BE2C (cell line): ENCODE measurements at regions not wholly inside any gene's neighbourhood (a gene's known extent, or its start where the extent isn't known, plus 50 kb on each side); places are given as distances from the start of the nearest gene placed in this dataset.

Experiments used
- DNase-seq: peaks from one replicate; pipeline ENCODE4 v3.0.0-alpha.2; 2020
- H3K27me3 ChIP-seq: fragments of 250-450 bp; sonication (Bioruptor Pico); 2 replicates; pipeline ENCODE4 v1.5.1; 2020; ENCODE audit warnings: mild to moderate bottlenecking
- H3K36me3 ChIP-seq: fragments of 250-450 bp; sonication (Bioruptor Pico); 2 replicates; pipeline ENCODE4 v1.5.1; 2020; ENCODE audit warnings: mild to moderate bottlenecking
- H3K4me1 ChIP-seq: fragments of 250-450 bp; sonication (Bioruptor Pico); 2 replicates; pipeline ENCODE4 v1.5.1; 2020
- H3K4me3 ChIP-seq: 2 replicates; pipeline ENCODE4 v1.5.1; 2011; ENCODE audit warnings: low read depth, low read length
- H3K9me3 ChIP-seq: fragments of 250-450 bp; sonication (Bioruptor Pico); 2 replicates; pipeline ENCODE4 v1.5.1; 2020
- TF ChIP-seq, protein P1 (sequence below): IDR thresholded peaks from 2 replicates; pipeline ENCODE4 v1.5.1; 2012; ENCODE audit warnings: mild to moderate bottlenecking, low read depth, low read length

DNA sequence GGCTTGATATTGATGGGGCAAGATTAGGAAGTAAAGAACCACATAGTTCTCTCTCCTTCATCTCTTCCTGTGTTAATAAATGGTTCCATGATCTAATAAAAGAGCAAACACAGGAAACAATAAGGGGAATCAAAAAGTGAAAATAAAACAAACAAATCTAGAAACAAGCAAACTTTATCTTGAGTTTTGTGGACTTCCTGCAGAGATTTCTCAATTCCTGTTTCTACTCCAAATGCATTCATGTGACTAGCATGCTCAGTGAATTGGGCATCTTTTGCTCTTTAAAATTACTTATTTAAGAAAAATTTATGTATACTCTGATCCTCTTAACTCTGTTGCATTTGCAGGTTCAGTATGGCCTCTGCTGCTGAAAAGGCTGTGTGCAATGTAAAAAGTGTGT, 682.0 kb downstream of the KCTD8 start:
- DNase-seq = no peak
- Histone ChIP-seq H3K27me3 (no peaks in the 10 kb centered on the region), H3K4me1 (no peaks in the 10 kb centered on the region), H3K4me3 (no peak overlapping the region), H3K36me3 (no peaks in the 10 kb centered on the region), H3K9me3 (no peaks in the 10 kb centered on the region)
- TF ChIP-seq, protein P1, sequence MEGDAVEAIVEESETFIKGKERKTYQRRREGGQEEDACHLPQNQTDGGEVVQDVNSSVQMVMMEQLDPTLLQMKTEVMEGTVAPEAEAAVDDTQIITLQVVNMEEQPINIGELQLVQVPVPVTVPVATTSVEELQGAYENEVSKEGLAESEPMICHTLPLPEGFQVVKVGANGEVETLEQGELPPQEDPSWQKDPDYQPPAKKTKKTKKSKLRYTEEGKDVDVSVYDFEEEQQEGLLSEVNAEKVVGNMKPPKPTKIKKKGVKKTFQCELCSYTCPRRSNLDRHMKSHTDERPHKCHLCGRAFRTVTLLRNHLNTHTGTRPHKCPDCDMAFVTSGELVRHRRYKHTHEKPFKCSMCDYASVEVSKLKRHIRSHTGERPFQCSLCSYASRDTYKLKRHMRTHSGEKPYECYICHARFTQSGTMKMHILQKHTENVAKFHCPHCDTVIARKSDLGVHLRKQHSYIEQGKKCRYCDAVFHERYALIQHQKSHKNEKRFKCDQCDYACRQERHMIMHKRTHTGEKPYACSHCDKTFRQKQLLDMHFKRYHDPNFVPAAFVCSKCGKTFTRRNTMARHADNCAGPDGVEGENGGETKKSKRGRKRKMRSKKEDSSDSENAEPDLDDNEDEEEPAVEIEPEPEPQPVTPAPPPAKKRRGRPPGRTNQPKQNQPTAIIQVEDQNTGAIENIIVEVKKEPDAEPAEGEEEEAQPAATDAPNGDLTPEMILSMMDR = no peak

DNA sequence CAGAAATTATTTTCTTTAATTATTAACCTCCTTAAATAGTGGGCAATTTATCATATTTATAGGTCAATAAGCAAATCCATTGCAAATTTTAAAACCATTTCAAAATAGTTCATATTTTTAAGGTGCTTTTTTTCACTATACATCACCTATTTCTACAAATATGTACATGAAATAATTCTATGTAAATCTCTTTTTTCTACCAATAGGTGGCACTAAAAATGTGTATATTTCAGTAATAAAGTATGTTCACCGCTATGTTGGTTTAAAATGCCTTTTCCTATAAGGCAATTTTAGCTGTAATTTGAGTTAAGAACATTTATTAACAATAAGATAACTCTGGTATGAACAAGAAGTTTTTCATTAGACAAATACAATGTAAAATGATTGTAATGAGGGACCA, 672.2 kb downstream of the KCTD8 start:
- no peaks in the 10 kb centered on the region for H3K4me1 ChIP-seq
- DNase-seq = no peak
- no peaks in the 10 kb centered on the region for H3K9me3 ChIP-seq
- TF ChIP-seq, protein P1 = no peak
- no peaks in the 10 kb centered on the region for H3K27me3 ChIP-seq
- no peaks in the 10 kb centered on the region for H3K36me3 ChIP-seq
- H3K4me3 ChIP-seq = no peak overlapping the region

DNA sequence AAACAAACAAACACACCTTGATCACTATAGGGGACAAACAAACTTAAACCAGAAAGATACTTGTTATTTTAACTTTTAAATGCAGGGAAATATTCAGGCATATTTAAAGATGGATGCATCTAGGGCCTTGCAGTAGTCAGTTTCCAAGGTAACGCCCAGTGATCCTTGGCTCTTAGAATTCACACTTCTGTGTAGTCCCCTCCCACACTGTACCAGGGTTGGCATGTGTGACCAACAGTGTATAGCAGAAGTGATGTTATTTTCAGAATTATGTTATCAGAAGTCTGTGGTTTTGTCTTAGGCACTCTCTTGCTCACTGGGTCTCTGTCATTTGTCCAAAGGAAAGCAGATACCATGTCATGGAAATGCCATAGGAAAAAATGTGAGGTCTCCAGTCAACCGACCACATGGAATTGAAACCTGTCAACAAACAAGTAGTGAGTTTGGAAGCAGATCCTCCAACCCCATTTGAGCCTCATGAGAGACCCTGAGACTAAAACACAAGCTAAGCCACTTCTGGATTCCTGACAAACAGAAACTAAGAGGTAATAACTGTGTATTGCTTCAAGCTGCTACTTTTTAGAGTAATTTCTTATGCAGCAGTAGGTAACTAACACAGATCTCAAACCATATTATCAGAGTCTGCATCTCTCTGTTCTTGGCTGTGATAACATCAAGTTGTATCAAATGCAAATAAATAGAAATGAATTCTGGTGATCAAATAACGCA, 670.3 kb downstream of the KCTD8 start:
- no peak overlapping the region for H3K4me3 ChIP-seq
- no peaks in the 10 kb centered on the region for H3K36me3 ChIP-seq
- no peaks in the 10 kb centered on the region for H3K9me3 ChIP-seq
- H3K27me3 ChIP-seq = no peaks in the 10 kb centered on the region
- no peak for DNase-seq
- no peaks in the 10 kb centered on the region for H3K4me1 ChIP-seq
- TF ChIP-seq, protein P1 = no peak

DNA sequence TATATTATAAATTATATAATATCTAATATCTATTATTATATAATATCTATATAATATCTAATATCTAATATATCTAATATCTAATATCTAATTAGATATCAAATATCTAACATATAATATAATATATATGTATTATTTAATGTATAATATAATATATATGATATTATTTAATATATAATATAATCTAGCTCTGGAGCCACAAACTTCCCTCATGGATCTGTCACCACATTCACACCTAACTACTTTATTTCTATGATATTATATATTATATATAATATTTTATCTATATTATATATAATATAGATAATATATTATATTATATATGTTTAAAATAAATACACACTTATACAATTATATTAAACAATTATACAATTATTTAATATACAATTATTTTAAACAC, 667.5 kb downstream of the KCTD8 start:
- H3K36me3 ChIP-seq = no peaks in the 10 kb centered on the region
- no peaks in the 10 kb centered on the region for H3K9me3 ChIP-seq
- H3K27me3 ChIP-seq = no peaks in the 10 kb centered on the region
- no peaks in the 10 kb centered on the region for H3K4me1 ChIP-seq
- H3K4me3 ChIP-seq = no peak overlapping the region
- TF ChIP-seq, protein P1 = no peak
- DNase-seq = no peak

DNA sequence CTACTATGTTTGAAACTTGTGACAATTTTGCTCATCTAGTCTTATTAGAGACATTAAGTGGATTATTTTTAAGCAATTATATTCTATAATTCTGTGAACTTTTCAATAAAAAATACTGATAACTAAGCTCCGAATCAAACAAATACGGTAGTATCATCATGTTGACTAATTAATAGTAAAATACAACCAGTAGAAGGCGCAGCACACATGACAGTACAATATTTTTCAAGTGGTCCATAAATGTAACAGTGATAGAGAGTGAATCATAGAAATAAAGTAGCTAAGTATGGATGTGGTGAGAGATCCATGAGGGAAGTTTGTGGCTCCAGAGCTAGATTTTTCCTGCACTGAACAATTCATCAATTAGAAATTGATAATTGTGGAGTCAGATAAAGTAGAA, 666.2 kb downstream of the KCTD8 start:
- no peaks in the 10 kb centered on the region for H3K36me3 ChIP-seq
- no peak overlapping the region for H3K4me3 ChIP-seq

DNA sequence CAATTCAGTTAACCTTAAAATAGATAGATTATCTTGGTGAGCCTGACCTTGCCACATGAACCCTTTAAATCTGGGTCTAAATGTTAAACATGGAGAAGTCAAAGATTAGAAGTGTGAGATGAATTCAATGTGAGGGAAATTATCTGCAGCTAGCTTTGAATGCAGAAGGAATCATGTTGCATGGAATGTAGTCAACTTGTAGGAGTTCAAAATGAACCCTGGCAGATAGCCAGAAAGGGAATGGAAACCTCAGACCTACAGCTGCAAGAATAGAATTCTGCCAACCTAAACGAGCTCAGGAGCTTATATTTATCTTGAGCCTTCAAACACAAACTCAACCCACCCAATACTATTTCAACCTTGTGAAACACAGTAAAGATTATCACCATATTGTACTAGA, 632.5 kb downstream of the KCTD8 start:
- no peaks in the 10 kb centered on the region for H3K36me3 ChIP-seq
- H3K9me3 ChIP-seq = no peaks in the 10 kb centered on the region
- TF ChIP-seq, protein P1 = no peak
- no peaks in the 10 kb centered on the region for H3K4me1 ChIP-seq
- H3K27me3 ChIP-seq = no peaks in the 10 kb centered on the region
- no peak for DNase-seq
- H3K4me3 ChIP-seq = no peak overlapping the region

More for the DNA sequence above, 666.2 kb downstream of the KCTD8 start:
- TF ChIP-seq, protein P1 = no peak
- DNase-seq = no peak
- Histone ChIP-seq H3K27me3 (no peaks in the 10 kb centered on the region), H3K4me1 (no peaks in the 10 kb centered on the region), H3K9me3 (no peaks in the 10 kb centered on the region)
